Left lung (tissue), 4 donors: ENCODE measurements at regions not wholly inside any gene's neighbourhood (a gene's known extent, or its start where the extent isn't known, plus 50 kb on each side); places are given as distances from the start of the nearest gene placed in this dataset.

Source experiments
- ATAC-seq: fragments of 200-7000 bp; cut with Tn5 transposase; one replicate; pipeline ENCODE4 v1.9.1; 2020; ENCODE audit warnings: moderate library complexity
- DNase-seq, 4 donors: peaks; one replicate each; pipeline ENCODE4 v3.0.0-alpha.2; 2013 to 2020
- H3K27ac ChIP-seq, 2 donors: fragments of 200-600 bp; sonication (generic) in 1 of 2; one replicate each; pipeline versions ENCODE4 v1.5.0 to v1.8.0; 2020 to 2021
- H3K27me3 ChIP-seq, 2 donors: fragments of 200-600 bp; sonication (generic) in 1 of 2; one replicate each; pipeline versions ENCODE4 v1.5.0 to v1.8.0; 2020 to 2021
- H3K36me3 ChIP-seq, 2 donors: fragments of 200-600 bp; sonication (generic) in 1 of 2; one replicate each; pipeline versions ENCODE4 v1.5.0 to v1.8.0; 2020 to 2021
- H3K4me1 ChIP-seq, 2 donors: fragments of 200-600 bp; one replicate each; pipeline ENCODE4 v1.8.0; 2021
- H3K4me3 ChIP-seq, 2 donors: fragments of 200-600 bp; sonication (generic) in 1 of 2; one replicate each; pipeline versions ENCODE4 v1.5.0 to v1.8.0; 2020 to 2021; ENCODE audit warnings: mild to moderate bottlenecking in 1 of 2
- H3K9me3 ChIP-seq, 2 donors: fragments of 200-600 bp; sonication (generic) in 1 of 2; one replicate each; pipeline versions ENCODE4 v1.5.0 to v1.8.0; 2020 to 2021
- CTCF ChIP-seq, 2 donors: fragments of 200-600 bp; sonication (generic) in 1 of 2; IDR thresholded peaks; one replicate each; pipeline versions ENCODE4 v1.5.0 to v1.8.0; 2021; ENCODE audit warnings: antibody characterized with exemption in 2 of 2
- intact Hi-C, 2 donors: fragments of 100-400 bp; cut with DNase I; formaldehyde crosslinking; loops; one replicate each; pipeline versions ENCODE4 v1.11.2 to v1.14.2; 2022
- donor health status: DM: no; HTN: yes; CAD: no.
- donor health status: DM: no; HTN: no; CAD: no.

GRCh38 chrX:10051866-10052480 lies 84.8 kb downstream of the CLDN34 start:
- intact Hi-C loops, result no loop called here
- no peak for ATAC-seq
- H3K27ac ChIP-seq, result peak overlapping the region; percentile 3 to 45

GRCh38 chrX:10052906-10053625 lies 85.9 kb downstream of the CLDN34 start:
- no peak for DNase-seq
- peak; percentile 30 for ATAC-seq
- Histone ChIP-seq H3K36me3 (no peaks in the 10 kb centered on the region), H3K27me3 (no peaks in the 10 kb centered on the region), H3K27ac (peak overlapping the region in 1 of 2 donors; percentile 45), H3K9me3 (no peaks in the 10 kb centered on the region), H3K4me1 (peaks cover 6 to 10% of the 10 kb centered on the region in 2 donors), H3K4me3 (no peak overlapping the region)
- intact Hi-C loops, result no loop called here
- no peak for TF ChIP-seq CTCF (IDR thresholded peaks at IDR 0.05)

More at GRCh38 chrX:10051866-10052480, 84.8 kb downstream of the CLDN34 start:
- no peak for TF ChIP-seq CTCF (IDR thresholded peaks at IDR 0.05)
- H3K4me3 ChIP-seq, result no peak overlapping the region
- H3K36me3 ChIP-seq, result no peaks in the 10 kb centered on the region
- H3K27me3 ChIP-seq, result no peaks in the 10 kb centered on the region
- H3K9me3 ChIP-seq, result no peaks in the 10 kb centered on the region
- peaks cover 6 to 10% of the 10 kb centered on the region in 2 donors for H3K4me1 ChIP-seq
- DNase-seq, result no peak

GRCh38 chrX:10054396-10054795 lies 87.2 kb downstream of the CLDN34 start:
- H3K9me3 ChIP-seq, result no peaks in the 10 kb centered on the region
- TF ChIP-seq CTCF (IDR thresholded peaks at IDR 0.05), result no peak
- intact Hi-C loops, result no loop called here
- ATAC-seq (peak; percentile 11), DNase-seq (no peak)
- H3K4me3 ChIP-seq, result no peak overlapping the region
- H3K4me1 ChIP-seq, result peaks cover 6 to 10% of the 10 kb centered on the region in 2 donors
- no peak overlapping the region for H3K27ac ChIP-seq
- H3K36me3 ChIP-seq, result no peaks in the 10 kb centered on the region
- no peaks in the 10 kb centered on the region for H3K27me3 ChIP-seq

GRCh38 chrX:10055430-10055829 lies 88.3 kb downstream of the CLDN34 start:
- no peak overlapping the region for H3K27ac ChIP-seq
- ATAC-seq (no peak), DNase-seq (no peak)
- intact Hi-C loops, result no loop called here
- no peak for TF ChIP-seq CTCF (IDR thresholded peaks at IDR 0.05)
- no peak overlapping the region for H3K4me3 ChIP-seq
- H3K36me3 ChIP-seq, result no peaks in the 10 kb centered on the region
- H3K9me3 ChIP-seq, result no peaks in the 10 kb centered on the region
- H3K27me3 ChIP-seq, result no peaks in the 10 kb centered on the region
- H3K4me1 ChIP-seq, result peaks cover 6 to 10% of the 10 kb centered on the region in 2 donors

- ATAC-seq, result peak; percentile 15
- no peaks in the 10 kb centered on the region for H3K9me3 ChIP-seq
These were observed 94.4 kb upstream of the CLCN4 start for GRCh38 chrX:10062352-10062751.

More at GRCh38 chrX:10062352-10062751, 94.4 kb upstream of the CLCN4 start:
- Histone ChIP-seq H3K4me1 (no peaks in the 10 kb centered on the region), H3K27me3 (no peaks in the 10 kb centered on the region), H3K27ac (no peak overlapping the region), H3K4me3 (no peak overlapping the region), H3K36me3 (peaks cover 0 to 4% of the 10 kb centered on the region in 2 donors)
- no peak for DNase-seq
- no peak for TF ChIP-seq CTCF (IDR thresholded peaks at IDR 0.05)
- intact Hi-C loops, result no loop called here
